ENCODE measurements at regions not wholly inside any gene's neighbourhood (a gene's known extent, or its start where the extent isn't known, plus 50 kb on each side); places are given as distances from the start of the nearest gene placed in this dataset.
"Not testable (repeated sequence)": the region's sequence is repeated elsewhere in the genome, so short reads cannot be mapped to it uniquely, and the experiment has no call there.

GRCh38 chr6:11379805-11380204 lies 147.3 kb upstream of the NEDD9 start:
- TF ChIP-seq, protein P1, sequence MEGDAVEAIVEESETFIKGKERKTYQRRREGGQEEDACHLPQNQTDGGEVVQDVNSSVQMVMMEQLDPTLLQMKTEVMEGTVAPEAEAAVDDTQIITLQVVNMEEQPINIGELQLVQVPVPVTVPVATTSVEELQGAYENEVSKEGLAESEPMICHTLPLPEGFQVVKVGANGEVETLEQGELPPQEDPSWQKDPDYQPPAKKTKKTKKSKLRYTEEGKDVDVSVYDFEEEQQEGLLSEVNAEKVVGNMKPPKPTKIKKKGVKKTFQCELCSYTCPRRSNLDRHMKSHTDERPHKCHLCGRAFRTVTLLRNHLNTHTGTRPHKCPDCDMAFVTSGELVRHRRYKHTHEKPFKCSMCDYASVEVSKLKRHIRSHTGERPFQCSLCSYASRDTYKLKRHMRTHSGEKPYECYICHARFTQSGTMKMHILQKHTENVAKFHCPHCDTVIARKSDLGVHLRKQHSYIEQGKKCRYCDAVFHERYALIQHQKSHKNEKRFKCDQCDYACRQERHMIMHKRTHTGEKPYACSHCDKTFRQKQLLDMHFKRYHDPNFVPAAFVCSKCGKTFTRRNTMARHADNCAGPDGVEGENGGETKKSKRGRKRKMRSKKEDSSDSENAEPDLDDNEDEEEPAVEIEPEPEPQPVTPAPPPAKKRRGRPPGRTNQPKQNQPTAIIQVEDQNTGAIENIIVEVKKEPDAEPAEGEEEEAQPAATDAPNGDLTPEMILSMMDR (conservative IDR thresholded peaks at IDR 0.05), result no peak
- no peaks in the 10 kb centered on the region for H3K4me1 Mint-ChIP-seq
- no peak overlapping the region for H3K27ac Mint-ChIP-seq (ENCODE audit: unreplicated experiment)
- no peak overlapping the region for H3K4me3 Mint-ChIP-seq
- H3K9me3 Mint-ChIP-seq, result peaks cover 15% of the 10 kb centered on the region
- no peaks in the 10 kb centered on the region for H3K27me3 Mint-ChIP-seq (ENCODE audit: low read depth)
- DNase-seq (ENCODE audit: low read depth, low spot score), result no peak
- H3K36me3 Mint-ChIP-seq (ENCODE audit: low read depth), result peaks cover 6% of the 10 kb centered on the region

DNA sequence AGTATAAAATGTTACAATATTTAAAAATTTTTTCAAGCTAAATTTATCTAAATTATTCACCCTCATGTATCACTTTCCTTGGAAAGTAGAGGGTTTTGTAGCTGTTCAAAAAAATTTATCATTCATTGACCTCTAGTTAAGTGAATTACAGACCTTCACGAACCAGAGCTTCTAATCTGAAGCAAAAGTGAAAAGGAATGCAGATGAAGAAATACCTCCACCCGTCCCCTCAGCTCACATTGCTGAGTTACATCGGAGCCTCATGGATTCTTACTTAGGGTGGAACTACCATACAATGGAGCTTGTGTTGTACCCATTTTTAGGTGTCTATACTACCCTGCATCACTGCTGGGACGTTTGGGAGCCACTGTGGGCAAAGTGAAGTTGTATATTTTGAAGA lies 146.2 kb upstream of the NEDD9 start:
- Mint-ChIP-seq H3K4me1 (no peaks in the 10 kb centered on the region), H3K36me3 (ENCODE audit: low read depth) (peaks cover 6% of the 10 kb centered on the region), H3K27ac (ENCODE audit: unreplicated experiment) (no peak overlapping the region), H3K9me3 (peaks cover 15% of the 10 kb centered on the region), H3K4me3 (no peak overlapping the region), H3K27me3 (ENCODE audit: low read depth) (no peaks in the 10 kb centered on the region)
- TF ChIP-seq, protein P1 (conservative IDR thresholded peaks at IDR 0.05), result no peak
- no peak for DNase-seq (ENCODE audit: low read depth, low spot score)

DNA sequence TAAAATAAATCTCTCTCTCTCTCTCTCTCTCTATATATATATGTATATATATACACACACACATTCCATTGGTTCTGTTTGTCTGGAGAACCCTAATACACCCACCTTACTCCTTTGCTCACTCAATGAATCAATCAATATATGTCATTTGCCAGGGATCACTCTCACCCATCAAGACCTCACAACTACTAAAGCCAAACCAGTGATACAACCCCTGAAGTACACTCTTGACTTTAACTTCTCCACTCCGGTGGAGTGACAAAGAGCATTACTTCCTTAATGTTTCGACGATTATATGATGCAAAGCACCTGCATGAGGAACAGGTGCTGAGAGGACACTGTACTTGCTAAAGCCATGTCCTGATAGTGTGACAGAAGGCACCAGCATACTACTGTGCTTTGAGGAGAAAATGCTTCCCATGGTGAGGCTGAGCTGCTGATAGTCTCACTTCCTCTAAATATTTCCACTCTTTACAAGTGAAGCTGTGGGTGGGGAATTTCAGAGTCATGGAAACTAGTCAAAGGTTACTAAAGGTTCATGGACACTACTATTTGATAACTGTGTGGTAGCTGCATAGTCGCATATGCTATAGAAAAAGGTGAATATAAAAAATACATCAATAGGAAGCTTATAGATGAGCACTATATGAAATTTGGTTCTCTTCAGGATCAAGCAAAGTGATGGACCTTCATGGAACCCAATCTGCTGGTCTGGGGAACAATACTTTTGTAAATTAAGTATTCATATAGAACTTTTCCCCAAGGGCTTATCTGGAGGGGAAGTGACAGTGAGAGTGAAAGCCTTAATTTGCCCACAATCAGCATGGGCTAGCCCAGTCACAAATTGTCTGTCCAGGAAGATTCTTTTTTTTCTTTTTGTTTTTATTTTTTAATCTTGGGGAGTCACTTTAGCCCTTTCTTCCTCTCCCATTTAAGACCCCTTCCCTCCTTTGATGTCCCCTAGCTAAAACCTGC lies 141.9 kb upstream of the NEDD9 start:
- Mint-ChIP-seq H3K9me3 (peaks cover 23% of the 10 kb centered on the region), H3K27me3 (ENCODE audit: low read depth) (no peaks in the 10 kb centered on the region), H3K36me3 (ENCODE audit: low read depth) (peaks cover 6% of the 10 kb centered on the region), H3K27ac (ENCODE audit: unreplicated experiment) (no peak overlapping the region), H3K4me1 (no peaks in the 10 kb centered on the region), H3K4me3 (no peak overlapping the region)
- DNase-seq (ENCODE audit: low read depth, low spot score), result no peak
- TF ChIP-seq, protein P1 (conservative IDR thresholded peaks at IDR 0.05), result no peak

DNA sequence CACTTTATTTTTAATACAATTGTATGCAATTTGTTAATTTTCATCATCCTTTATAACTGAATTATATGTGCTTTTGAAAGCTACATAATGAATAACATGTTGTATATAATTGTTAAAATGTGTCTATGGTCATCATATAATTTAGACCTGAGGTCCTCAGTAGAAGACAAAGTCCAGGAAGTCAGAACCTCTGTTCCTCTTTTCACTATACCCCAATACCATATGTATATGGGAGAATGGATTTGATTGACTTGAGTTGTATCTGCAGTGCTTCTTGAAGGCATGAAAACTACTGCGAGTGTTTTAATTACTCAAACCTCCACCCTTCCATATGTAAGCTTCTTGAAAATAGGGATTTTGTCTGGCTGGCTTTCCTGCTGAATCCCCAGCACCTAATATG lies 140.7 kb upstream of the NEDD9 start:
- no peak overlapping the region for H3K27ac Mint-ChIP-seq (ENCODE audit: unreplicated experiment)
- no peak for DNase-seq (ENCODE audit: low read depth, low spot score)
- no peak overlapping the region for H3K4me3 Mint-ChIP-seq
- H3K9me3 Mint-ChIP-seq, result peaks cover 23% of the 10 kb centered on the region
- peaks cover 6% of the 10 kb centered on the region for H3K36me3 Mint-ChIP-seq (ENCODE audit: low read depth)
- no peaks in the 10 kb centered on the region for H3K4me1 Mint-ChIP-seq
- H3K27me3 Mint-ChIP-seq (ENCODE audit: low read depth), result no peaks in the 10 kb centered on the region
- TF ChIP-seq, protein P1 (conservative IDR thresholded peaks at IDR 0.05), result no peak

GRCh38 chr6:11372186-11372790 lies 139.8 kb upstream of the NEDD9 start:
- not testable (repeated sequence) for H3K27me3 Mint-ChIP-seq (ENCODE audit: low read depth); H3K27ac Mint-ChIP-seq (ENCODE audit: unreplicated experiment); H3K36me3 Mint-ChIP-seq (ENCODE audit: low read depth); H3K4me1 Mint-ChIP-seq; DNase-seq (ENCODE audit: low read depth, low spot score); H3K4me3 Mint-ChIP-seq
- H3K9me3 Mint-ChIP-seq, result peaks cover 19% of the 10 kb centered on the region
